HCT116 (cell line): ENCODE measurements at regions not wholly inside any gene's neighbourhood (a gene's known extent, or its start where the extent isn't known, plus 50 kb on each side); places are given as distances from the start of the nearest gene placed in this dataset.

Source experiments
- CTCF ChIP-seq, 3 experiments: fragments of 200-600 bp in 1 of 3; sonication (generic) in 1 of 3; IDR thresholded peaks in 2 of 3; conservative IDR thresholded peaks in 1 of 3; 2 replicates each; pipeline ENCODE4 v1.5.1; 2012 to 2017; ENCODE audit warnings: low read depth in 2 of 3, low read length in 2 of 3, antibody characterized with exemption in 1 of 3, borderline replicate concordance in 1 of 3, control low read depth in 1 of 3, mild to moderate bottlenecking in 1 of 3, mixed read lengths in 1 of 3, mixed run types in 1 of 3, moderate library complexity in 1 of 3; ENCODE audit not compliant: insufficient read depth in 1 of 3
- EZH2 ChIP-seq: fragments of 200-600 bp; sonication (generic); IDR thresholded peaks from 2 replicates; pipeline ENCODE4 v1.6.1; 2017; ENCODE audit warnings: antibody characterized with exemption, mixed run types
- EZH2phosphoT487 ChIP-seq: fragments of 200-600 bp; IDR thresholded peaks from 2 replicates; pipeline ENCODE4 v1.6.1; 2018; ENCODE audit warnings: antibody characterized with exemption, borderline replicate concordance
- POLR2A ChIP-seq: IDR thresholded peaks from 2 replicates; pipeline ENCODE4 v1.7.0; 2011; ENCODE audit warnings: borderline replicate concordance; ENCODE audit not compliant: insufficient read depth, insufficient read length; ENCODE audit errors: extremely low read depth
- REST ChIP-seq: IDR thresholded peaks from 2 replicates; pipeline ENCODE4 v1.6.1; 2012; ENCODE audit warnings: low read depth

- TF ChIP-seq CTCF (IDR thresholded peaks at IDR 0.05 in 2 of 3, conservative IDR thresholded peaks at IDR 0.05 in 1 of 3; ENCODE audit: borderline replicate concordance in 1 of 3, insufficient read depth in 1 of 3, low read depth in 2 of 3, low read length in 2 of 3) = no peak
- no peak for TF ChIP-seq POLR2A
- no peak for TF ChIP-seq REST
- no peak for TF ChIP-seq EZH2
- no peak for TF ChIP-seq EZH2phosphoT487
Observed at GRCh38 chr3:7812490-7812889, 689.1 kb upstream of the LMCD1 start.
